HL-60/S4 treated with phorbol 12-myristate 13-acetate at 8.2 ng/mL for 4 days and 3 days (cell line): ENCODE measurements at regions not wholly inside any gene's neighbourhood (a gene's known extent, or its start where the extent isn't known, plus 50 kb on each side); places are given as distances from the start of the nearest gene placed in this dataset.
"Not testable (repeated sequence)": the region's sequence is repeated elsewhere in the genome, so short reads cannot be mapped to it uniquely, and the experiment has no call there.

ENCODE experiments used
- in situ Hi-C: fragments of 300-500 bp; cut with MboI; formaldehyde crosslinking; loops from 2 replicates; pipeline ENCODE4 v1.15.0; 2022; ENCODE audit warnings: low sequenced_read_pairs

- in situ Hi-C loops: no loop called here
Observed at GRCh38 chr2:180705122-180705521, 275.3 kb upstream of the UBE2E3 start.

- in situ Hi-C loops: no loop called here
Observed at GRCh38 chr2:180699657-180700361, 280.6 kb upstream of the UBE2E3 start.

GRCh38 chr2:180698668-180699067 is 281.7 kb upstream of the UBE2E3 start:
- in situ Hi-C loops: no loop called here

GRCh38 chr2:180695586-180696401 is 284.6 kb upstream of the UBE2E3 start:
- in situ Hi-C loops: no loop called here

- in situ Hi-C loops: no loop called here
Observed at GRCh38 chr2:180694445-180695421, 285.7 kb upstream of the UBE2E3 start.

- in situ Hi-C loops: no loop called here
Observed at GRCh38 chr2:180692322-180692721, 288.1 kb upstream of the UBE2E3 start.

GRCh38 chr2:180691855-180692223 is 288.6 kb upstream of the UBE2E3 start:
- in situ Hi-C loops: not testable (repeated sequence)

GRCh38 chr2:180691186-180691854 is 289.1 kb upstream of the UBE2E3 start:
- in situ Hi-C loops: not testable (repeated sequence)

- in situ Hi-C loops: no loop called here
Observed at GRCh38 chr2:180690611-180691010, 289.8 kb upstream of the UBE2E3 start.

GRCh38 chr2:180682871-180683270 is 297.5 kb upstream of the UBE2E3 start:
- in situ Hi-C loops: no loop called here

- in situ Hi-C loops: no loop called here
Observed at GRCh38 chr2:180679693-180680092, 300.7 kb upstream of the UBE2E3 start.

- in situ Hi-C loops: no loop called here
Observed at GRCh38 chr2:180678625-180678972, 301.8 kb upstream of the UBE2E3 start.

GRCh38 chr2:180677930-180678624 is 302.3 kb upstream of the UBE2E3 start:
- in situ Hi-C loops: no loop called here

GRCh38 chr2:180677200-180677599 is 303.2 kb upstream of the UBE2E3 start:
- in situ Hi-C loops: no loop called here

- in situ Hi-C loops: no loop called here
Observed at GRCh38 chr2:180676520-180677025, 303.8 kb upstream of the UBE2E3 start.

- in situ Hi-C loops: no loop called here
Observed at GRCh38 chr2:180675170-180675569, 305.2 kb upstream of the UBE2E3 start.

- in situ Hi-C loops: no loop called here
Observed at GRCh38 chr2:180672377-180672776, 308.0 kb upstream of the UBE2E3 start.

- in situ Hi-C loops: no loop called here
Observed at GRCh38 chr2:180670302-180671003, 310.0 kb upstream of the UBE2E3 start.

GRCh38 chr2:180669016-180669415 is 311.4 kb upstream of the UBE2E3 start:
- in situ Hi-C loops: no loop called here
